ENCODE measurements at regions not wholly inside any gene's neighbourhood (a gene's known extent, or its start where the extent isn't known, plus 50 kb on each side); places are given as distances from the start of the nearest gene placed in this dataset.

GRCh38 chr1:102315096-102315495 is 318.4 kb upstream of the OLFM3 start:
- TF ChIP-seq POLR2AphosphoS5 (IDR thresholded peaks at IDR 0.05; ENCODE audit: low read depth, low read length), result no peak
- no peak for TF ChIP-seq TAF1 (IDR thresholded peaks at IDR 0.05; ENCODE audit: borderline replicate concordance, low read depth, low read length)
